HUES6 (cell line): ENCODE measurements at regions not wholly inside any gene's neighbourhood (a gene's known extent, or its start where the extent isn't known, plus 50 kb on each side); places are given as distances from the start of the nearest gene placed in this dataset.
A peak's percentile ranks its signal among the peaks of the same experiment; 100 is the strongest.

Experiments used
- H3K27ac ChIP-seq: 2 replicates; pipeline ENCODE4 v1.7.0; 2013; ENCODE audit warnings: low read depth, mild to moderate bottlenecking, low read length, inconsistent platforms
- H3K27me3 ChIP-seq: 2 replicates; pipeline ENCODE4 v1.6.1; 2013; ENCODE audit warnings: low read length; ENCODE audit not compliant: control insufficient read depth, insufficient read depth
- H3K36me3 ChIP-seq: 2 replicates; pipeline ENCODE4 v1.6.1; 2013; ENCODE audit warnings: low read length; ENCODE audit not compliant: control insufficient read depth, insufficient read depth
- H3K4me1 ChIP-seq: 2 replicates; pipeline ENCODE4 v1.6.1; 2013; ENCODE audit warnings: low read length; ENCODE audit not compliant: control insufficient read depth, insufficient read depth
- H3K4me3 ChIP-seq: 2 replicates; pipeline ENCODE4 v1.5.1; 2013; ENCODE audit warnings: low read depth, low read length
- H3K9ac ChIP-seq: one replicate; pipeline ENCODE4 v1.6.1; 2013; ENCODE audit warnings: mild to moderate bottlenecking, low read length
- H3K9me3 ChIP-seq: 2 replicates; pipeline ENCODE4 v1.6.1; 2013; ENCODE audit warnings: low read depth, low read length; ENCODE audit not compliant: control insufficient read depth, insufficient read depth

DNA sequence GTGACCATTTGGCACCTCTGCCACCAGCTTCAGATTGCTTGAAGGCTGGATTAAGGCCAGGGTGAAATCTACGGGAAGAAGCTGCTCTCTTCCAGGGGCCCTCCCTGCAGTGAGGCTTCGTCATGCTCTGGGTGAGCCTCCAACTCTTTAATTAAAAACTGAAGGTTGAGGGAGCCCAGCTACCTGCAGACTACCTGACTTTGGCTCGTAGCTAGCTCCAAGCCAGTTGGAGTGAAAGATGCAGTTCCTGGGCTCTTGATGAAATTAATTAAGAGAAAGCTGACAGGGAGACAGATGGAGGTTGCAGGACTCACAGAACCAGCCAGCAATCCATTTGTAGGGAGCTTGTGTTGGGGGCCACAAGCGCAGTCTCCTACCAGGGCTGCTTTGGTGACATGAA, 168.5 kb upstream of the SFSWAP start:
- Histone ChIP-seq H3K36me3 (no peaks in the 10 kb centered on the region), H3K27me3 (no peaks in the 10 kb centered on the region), H3K4me1 (no peaks in the 10 kb centered on the region), H3K9me3 (peaks cover 19% of the 10 kb centered on the region), H3K27ac (no peak overlapping the region), H3K9ac (no peak overlapping the region), H3K4me3 (no peak overlapping the region)

DNA sequence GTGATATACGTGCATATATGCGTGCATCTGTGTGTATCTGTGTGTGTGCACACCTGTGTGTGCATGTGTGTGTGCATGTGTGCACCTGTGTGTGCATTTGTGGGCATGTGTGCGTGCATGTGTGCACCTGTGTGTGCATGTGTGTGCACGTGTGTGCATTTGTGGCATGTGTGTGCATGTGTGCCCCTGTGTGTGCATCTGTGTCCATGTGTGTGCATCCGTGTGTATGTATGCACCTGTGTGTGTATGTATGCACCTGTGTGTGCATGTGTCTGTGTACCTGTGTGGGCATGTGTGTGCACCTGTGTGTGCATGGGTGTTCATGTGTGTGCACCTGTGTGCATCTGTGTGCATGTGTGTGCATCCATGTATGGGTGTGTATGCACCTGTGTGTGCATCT, 167.8 kb upstream of the SFSWAP start:
- H3K9ac ChIP-seq: no peak overlapping the region
- no peak overlapping the region for H3K27ac ChIP-seq
- no peaks in the 10 kb centered on the region for H3K36me3 ChIP-seq
- no peak overlapping the region for H3K4me3 ChIP-seq
- H3K4me1 ChIP-seq: no peaks in the 10 kb centered on the region
- H3K27me3 ChIP-seq: no peaks in the 10 kb centered on the region
- H3K9me3 ChIP-seq: peaks cover 19% of the 10 kb centered on the region

DNA sequence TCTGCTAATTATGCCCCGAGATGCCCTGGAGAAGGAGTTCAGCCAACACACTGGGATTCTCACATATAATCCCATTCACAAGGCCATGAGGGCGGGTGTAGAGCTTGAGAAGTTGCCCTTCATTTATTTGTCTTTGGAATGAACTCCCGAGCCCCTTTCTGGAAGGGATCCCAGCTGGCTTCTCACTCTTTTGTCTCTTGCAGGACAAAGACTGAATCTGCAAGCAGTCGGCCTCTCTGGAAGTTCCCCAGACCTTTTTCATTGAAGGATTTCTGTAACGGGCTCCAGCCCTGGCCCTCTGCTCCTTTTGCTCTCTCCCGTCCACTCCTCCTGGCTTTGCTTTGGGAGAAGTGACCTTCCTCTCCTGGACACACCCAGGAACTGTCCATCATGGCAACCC, 163.3 kb upstream of the SFSWAP start:
- peaks cover 10% of the 10 kb centered on the region; the same call in 1 of the 2 replicates for H3K4me1 ChIP-seq
- no peaks in the 10 kb centered on the region for H3K36me3 ChIP-seq
- H3K9me3 ChIP-seq: peaks cover 3% of the 10 kb centered on the region; the same call in 1 of the 2 replicates
- H3K4me3 ChIP-seq: no peak overlapping the region
- no peak overlapping the region for H3K27ac ChIP-seq
- no peak overlapping the region for H3K9ac ChIP-seq
- no peaks in the 10 kb centered on the region for H3K27me3 ChIP-seq

DNA sequence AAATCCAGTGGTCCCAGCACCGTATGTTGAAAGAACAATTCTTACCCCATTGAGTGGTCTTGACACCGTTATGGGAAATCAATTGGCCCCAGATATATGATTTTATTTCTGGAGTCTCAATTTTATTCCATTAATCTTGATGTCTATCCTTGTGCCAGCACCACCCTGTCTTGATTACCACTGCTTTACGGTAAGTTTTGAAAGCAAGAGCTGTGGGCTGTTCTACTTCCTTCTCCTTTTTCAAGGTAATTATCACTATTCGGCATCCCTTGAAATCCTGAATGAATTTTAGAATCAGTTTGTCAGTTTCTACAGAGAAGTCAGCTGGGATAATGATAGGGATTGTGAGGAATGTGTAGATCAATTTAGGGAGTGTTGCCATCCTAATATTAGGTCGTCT, 160.8 kb upstream of the SFSWAP start:
- Histone ChIP-seq H3K9me3 (no peaks in the 10 kb centered on the region), H3K9ac (no peak overlapping the region), H3K4me3 (no peak overlapping the region), H3K4me1 (peaks cover 25% of the 10 kb centered on the region), H3K36me3 (no peaks in the 10 kb centered on the region), H3K27ac (no peak overlapping the region), H3K27me3 (no peaks in the 10 kb centered on the region)

DNA sequence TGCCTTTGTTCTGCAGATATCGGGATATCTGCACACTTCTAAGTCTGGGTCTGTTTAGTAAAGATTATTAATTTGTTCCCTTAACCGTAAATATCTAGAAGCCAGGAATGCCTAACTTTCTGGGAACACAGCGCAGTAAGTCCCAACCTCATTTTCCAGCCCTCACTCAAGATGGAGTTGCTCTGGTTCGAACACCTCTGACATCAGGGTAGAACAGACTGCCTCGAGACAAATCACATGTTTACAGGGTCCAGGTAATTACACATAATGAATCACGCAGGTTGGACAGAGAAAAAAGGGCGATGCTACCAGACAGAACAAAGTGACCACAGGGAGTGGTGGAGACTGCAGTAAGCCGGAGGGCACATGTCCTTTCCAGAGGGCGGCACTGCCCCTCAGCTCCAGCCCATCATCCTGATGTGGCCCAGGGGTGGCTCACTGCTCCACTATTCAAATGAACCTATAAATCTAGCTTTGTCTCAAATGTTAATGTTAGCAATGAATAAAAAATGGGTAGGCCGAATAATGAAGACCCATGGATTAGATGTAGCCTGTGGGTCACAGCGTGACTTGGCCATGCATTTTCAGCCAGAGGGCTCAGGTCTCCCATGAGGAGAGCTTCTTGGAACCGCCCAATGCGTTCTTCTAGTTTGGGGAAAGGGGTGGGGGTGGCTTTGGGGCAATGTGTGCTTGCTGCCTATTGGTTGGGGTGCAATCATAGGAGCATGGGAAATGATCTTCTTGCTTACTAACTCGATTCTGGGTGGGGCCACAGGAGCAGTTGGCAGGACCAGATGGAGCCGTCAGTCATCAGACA, 159.0 kb upstream of the SFSWAP start:
- Histone ChIP-seq H3K4me1 (peaks cover 25% of the 10 kb centered on the region), H3K4me3 (no peak overlapping the region), H3K9ac (no peak overlapping the region), H3K27me3 (peaks cover 6% of the 10 kb centered on the region; the same call in 1 of the 2 replicates), H3K36me3 (no peaks in the 10 kb centered on the region), H3K27ac (no peak overlapping the region), H3K9me3 (no peaks in the 10 kb centered on the region)

DNA sequence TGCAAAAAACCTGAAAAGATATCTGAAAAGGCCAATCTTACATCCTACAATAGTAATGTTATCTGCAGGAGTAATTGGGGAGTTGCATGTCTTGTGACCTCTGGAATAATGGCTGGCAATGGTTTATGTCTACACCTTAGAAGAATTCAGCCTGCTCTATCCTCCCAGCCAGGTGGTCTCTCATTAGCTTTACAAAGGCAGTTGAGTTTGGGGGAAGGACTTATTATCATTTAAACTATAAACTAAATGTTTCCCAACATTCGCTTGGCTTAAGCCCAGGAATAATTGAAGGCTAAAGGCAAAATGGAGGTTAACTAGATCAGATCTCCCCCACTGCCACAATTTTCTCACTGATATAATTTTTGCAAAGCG, 158.4 kb upstream of the SFSWAP start:
- Histone ChIP-seq H3K4me1 (peaks cover 25% of the 10 kb centered on the region), H3K4me3 (no peak overlapping the region), H3K9me3 (no peaks in the 10 kb centered on the region), H3K9ac (no peak overlapping the region), H3K27me3 (peaks cover 8% of the 10 kb centered on the region; the same call in 1 of the 2 replicates), H3K36me3 (no peaks in the 10 kb centered on the region), H3K27ac (peak overlapping the region; percentile 64; the same call in 1 of the 2 replicates)

DNA sequence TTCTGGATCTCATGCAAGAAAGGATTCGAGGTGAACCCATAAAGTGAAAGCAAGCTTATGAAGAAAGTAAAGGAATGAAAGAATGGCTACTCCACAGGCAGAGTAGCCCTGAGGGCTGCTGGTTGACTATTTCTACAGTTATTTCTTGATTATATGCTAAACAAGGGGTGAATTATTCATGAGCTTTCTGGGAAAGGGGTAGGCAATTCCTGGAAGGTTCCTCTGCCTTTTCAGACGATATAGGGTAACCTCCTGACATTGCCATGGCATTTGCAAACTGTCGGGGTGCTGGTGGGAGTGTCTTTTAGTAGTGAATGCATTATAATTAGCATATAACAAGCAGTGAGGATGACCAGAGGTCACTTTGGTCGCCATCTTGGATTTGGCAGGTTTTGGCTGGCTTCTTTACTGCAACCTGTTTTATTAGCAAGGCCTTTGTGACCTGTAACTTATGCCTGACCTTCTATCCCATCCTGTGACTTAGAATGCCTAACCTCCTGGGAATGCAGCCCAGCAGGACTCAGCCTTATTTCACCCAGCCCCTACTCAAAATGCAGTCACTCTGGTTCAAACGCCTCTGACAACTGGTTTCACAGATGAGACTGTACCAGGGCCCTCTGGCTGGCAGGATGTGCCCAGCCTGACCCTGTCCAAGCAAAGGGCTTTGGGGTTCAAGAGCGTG, 157.7 kb upstream of the SFSWAP start:
- H3K36me3 ChIP-seq: no peaks in the 10 kb centered on the region
- peaks cover 8% of the 10 kb centered on the region; the same call in 1 of the 2 replicates for H3K27me3 ChIP-seq
- H3K4me3 ChIP-seq: no peak overlapping the region
- peaks cover 25% of the 10 kb centered on the region for H3K4me1 ChIP-seq
- H3K9ac ChIP-seq: no peak overlapping the region
- no peaks in the 10 kb centered on the region for H3K9me3 ChIP-seq
- peak overlapping the region; percentile 64; the same call in 1 of the 2 replicates for H3K27ac ChIP-seq

DNA sequence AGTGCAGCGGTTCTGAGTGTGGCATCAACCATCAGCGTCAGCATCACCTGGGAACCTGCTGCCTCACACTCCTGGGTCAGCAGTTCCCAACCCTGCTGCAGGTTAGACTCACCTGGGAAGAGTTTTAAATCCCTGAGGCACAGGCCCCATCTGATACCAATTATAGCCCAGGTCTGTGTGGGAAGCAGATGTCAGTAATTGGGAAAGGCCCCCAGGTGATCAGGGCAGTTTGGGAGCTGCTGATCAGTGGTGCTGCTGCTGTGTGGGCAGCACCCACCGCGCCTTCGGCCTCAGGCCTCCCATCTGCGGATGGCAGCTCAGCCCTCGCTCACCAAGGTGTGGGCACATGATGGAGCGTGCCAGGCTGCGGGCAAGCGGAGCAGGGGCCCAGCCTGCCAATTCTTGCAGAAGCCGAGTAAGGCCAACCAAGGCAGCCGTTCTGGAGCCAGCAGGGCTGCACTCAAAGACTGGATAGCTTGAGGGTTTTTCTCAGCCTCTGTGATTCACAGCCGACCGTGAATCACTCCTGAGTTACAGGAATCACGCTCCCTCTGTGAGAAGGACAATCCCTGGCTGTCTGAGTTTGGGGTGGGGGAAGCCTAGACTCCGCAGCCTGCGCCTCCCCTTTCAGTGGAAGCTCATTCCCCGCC, 155.6 kb upstream of the SFSWAP start:
- H3K9ac ChIP-seq: no peak overlapping the region
- peaks cover 8% of the 10 kb centered on the region; the same call in 1 of the 2 replicates for H3K27me3 ChIP-seq

DNA sequence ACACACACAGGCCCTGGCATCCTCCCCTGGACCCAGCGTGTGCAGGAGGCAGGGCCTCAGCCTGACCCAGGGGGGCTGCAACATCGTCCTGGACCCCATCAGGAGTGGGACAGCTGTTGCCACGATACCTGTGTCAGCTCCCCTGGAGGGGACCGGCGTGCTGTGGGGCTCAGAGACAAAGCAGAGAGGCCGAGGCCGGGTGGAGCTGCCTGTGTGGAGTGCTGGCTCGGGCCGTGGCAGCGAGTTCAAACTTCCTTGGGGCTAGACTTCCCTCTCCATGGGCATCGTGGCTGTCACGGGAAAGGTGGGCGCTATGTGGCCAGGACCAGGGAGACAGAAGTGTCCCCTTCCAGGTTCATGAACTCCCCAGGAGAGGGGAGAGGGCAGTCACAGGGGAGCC, 155.0 kb upstream of the SFSWAP start:
- Histone ChIP-seq H3K4me3 (no peak overlapping the region), H3K9me3 (no peaks in the 10 kb centered on the region), H3K27me3 (peaks cover 8% of the 10 kb centered on the region; the same call in 1 of the 2 replicates), H3K27ac (no peak overlapping the region), H3K4me1 (peaks cover 25% of the 10 kb centered on the region), H3K36me3 (no peaks in the 10 kb centered on the region), H3K9ac (no peak overlapping the region)

More for the DNA sequence above, 155.6 kb upstream of the SFSWAP start:
- Histone ChIP-seq H3K9me3 (no peaks in the 10 kb centered on the region), H3K4me1 (peaks cover 25% of the 10 kb centered on the region), H3K36me3 (no peaks in the 10 kb centered on the region), H3K4me3 (no peak overlapping the region), H3K27ac (no peak overlapping the region)

DNA sequence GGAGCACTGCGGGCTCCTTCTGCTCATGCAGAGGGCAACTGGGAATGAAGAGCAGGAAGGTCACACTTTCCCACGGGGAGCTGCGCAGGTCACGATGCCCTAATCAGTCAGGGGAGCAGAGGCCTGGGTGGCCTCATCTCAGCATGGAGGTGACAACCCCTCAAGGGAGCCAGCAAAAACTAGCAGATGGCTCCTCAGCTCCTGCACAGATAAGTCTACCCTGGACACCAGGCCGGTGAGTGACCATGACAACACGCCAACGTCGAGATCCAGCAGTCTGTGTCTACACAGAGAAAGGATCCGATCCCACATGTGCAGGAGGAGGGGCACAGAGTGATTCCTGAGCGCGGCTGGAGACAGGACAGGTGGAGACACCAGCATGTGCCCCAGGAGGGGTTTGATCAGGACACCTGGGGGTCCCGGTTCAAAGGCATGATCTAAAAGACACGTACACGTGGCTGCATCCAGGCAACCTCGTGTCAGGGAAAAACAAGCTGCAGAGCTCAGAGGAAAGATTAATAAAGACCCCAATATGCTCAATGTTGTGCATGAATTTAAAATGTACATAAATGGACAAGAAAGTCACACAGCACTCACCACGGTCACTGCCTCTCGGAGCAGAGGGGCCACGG, 153.7 kb upstream of the SFSWAP start:
- Histone ChIP-seq H3K27me3 (peaks cover 8% of the 10 kb centered on the region; the same call in 1 of the 2 replicates), H3K27ac (no peak overlapping the region), H3K9ac (no peak overlapping the region), H3K4me1 (peaks cover 19% of the 10 kb centered on the region), H3K9me3 (no peaks in the 10 kb centered on the region), H3K4me3 (no peak overlapping the region), H3K36me3 (no peaks in the 10 kb centered on the region)
